Stromal cell of bone marrow (primary cell): ENCODE measurements at regions not wholly inside any gene's neighbourhood (a gene's known extent, or its start where the extent isn't known, plus 50 kb on each side); places are given as distances from the start of the nearest gene placed in this dataset.
"Not testable (repeated sequence)": the region's sequence is repeated elsewhere in the genome, so short reads cannot be mapped to it uniquely, and the experiment has no call there.

Source experiments
- DNase-seq: peaks from one replicate; pipeline ENCODE4 v3.0.0-alpha.2; 2012; ENCODE audit warnings: low read depth

GRCh38 chr12:124218650-124219049 lies 76.2 kb upstream of the RFLNA start:
- DNase-seq = not testable (repeated sequence)

DNA sequence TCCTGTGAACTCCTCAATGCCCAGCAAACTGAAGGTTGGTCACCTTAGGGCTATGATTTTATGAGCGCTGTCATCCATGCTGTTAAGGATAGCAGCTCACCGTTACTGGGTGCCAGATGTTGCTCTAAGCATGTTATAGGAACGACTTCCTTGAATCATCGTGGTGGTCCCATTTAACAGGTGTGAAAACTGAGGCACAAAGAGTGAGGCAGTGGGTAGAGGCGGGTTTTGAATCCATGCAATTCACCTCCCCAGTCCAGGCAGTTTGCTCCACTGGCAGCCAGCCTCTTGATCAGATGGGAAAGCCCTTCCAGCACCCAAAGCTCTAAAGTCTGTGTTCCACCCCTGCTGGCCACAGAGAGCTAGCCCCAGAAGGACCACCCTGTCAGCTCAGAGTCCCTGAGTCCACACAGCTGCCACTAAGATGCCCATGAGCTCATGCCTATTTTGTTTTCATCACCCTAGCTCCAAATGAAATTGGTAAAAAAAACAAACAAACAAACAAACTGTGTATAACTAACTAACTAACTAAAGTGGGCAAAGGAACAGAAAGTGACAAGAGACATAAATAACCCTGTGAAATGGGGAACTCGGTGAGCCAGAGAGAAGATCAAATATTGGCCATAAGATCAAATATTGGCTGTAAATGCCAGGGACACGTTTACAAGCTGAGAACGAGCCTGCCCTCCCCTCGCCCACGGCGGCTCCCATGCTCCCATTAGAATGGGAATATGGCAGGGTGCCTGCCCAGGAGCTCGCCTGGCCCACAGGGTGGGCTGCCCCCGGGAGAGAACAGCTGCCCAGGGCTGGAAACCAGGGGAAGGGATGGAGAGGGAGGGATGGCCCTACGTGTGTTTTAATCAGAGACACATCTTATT lies 72.3 kb upstream of the RFLNA start:
- no peak for DNase-seq

GRCh38 chr12:124223733-124224138 lies 71.2 kb upstream of the RFLNA start:
- DNase-seq = not testable (repeated sequence)

GRCh38 chr12:124224535-124225110 lies 70.3 kb upstream of the RFLNA start:
- DNase-seq = no peak

GRCh38 chr12:124225730-124226129 lies 69.2 kb upstream of the RFLNA start:
- DNase-seq = no peak

DNA sequence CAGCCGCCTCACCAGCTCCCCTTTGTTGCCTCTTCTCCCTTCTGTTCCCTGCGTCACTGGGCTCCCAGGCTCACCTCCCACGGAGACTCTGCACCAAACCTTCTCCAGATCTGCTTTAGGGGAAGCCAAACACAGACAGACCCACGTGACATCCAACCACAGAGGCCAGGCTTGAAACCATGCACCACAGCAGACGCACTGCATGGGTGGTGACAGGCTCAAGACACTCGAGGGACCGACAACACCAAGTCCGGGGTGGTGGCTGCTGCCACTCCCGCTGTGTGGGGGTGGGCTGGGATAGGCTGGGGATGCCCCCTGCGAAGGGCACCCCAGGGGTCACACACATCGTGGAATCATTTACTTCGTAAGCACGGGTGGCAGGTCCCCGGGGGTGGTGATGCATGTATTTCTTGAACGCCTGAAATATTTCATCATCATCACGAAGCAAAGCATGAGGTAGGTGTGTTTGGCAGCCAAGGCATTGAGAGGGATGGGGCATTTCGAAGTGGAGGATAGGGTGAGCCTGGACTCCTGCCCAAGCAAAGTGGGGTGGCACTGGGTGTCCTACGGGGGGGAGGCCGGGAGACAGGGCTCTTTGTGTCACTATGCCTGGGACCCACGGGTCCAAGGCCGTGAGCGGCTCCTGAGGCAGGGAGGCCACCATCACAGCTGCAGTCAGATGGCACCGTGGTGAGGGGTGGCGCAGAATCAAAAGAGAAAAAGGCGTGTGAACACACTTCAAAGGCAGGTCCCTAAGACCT lies 66.8 kb upstream of the RFLNA start:
- no peak for DNase-seq

DNA sequence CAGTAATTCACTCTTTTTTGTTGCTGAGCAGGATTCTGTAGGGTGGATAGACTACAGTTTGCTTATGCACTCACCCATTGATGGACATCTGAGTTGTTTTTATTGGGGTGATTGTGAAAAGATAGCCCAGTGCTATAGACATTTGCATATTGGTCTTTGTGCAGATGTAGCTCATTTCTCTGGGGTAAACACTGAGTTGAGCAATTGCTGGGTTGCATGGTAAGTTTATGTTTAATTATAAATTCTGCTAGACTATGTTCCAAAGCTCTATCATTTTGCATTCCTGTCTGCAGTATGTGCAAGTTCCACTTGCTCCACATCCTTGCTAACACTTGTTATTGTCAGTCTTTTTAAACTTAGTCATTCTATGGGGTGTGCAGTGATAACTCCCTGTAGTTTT lies 65.4 kb upstream of the RFLNA start:
- no peak for DNase-seq

- DNase-seq = no peak
Observed at GRCh38 chr12:124230117-124230757, 64.7 kb upstream of the RFLNA start.

- no peak for DNase-seq
Observed at GRCh38 chr12:124230789-124231188, 64.1 kb upstream of the RFLNA start.

- no peak for DNase-seq
Observed at GRCh38 chr12:124231980-124232653, 62.8 kb upstream of the RFLNA start.

GRCh38 chr12:124232654-124232987 lies 62.3 kb upstream of the RFLNA start:
- no peak for DNase-seq

DNA sequence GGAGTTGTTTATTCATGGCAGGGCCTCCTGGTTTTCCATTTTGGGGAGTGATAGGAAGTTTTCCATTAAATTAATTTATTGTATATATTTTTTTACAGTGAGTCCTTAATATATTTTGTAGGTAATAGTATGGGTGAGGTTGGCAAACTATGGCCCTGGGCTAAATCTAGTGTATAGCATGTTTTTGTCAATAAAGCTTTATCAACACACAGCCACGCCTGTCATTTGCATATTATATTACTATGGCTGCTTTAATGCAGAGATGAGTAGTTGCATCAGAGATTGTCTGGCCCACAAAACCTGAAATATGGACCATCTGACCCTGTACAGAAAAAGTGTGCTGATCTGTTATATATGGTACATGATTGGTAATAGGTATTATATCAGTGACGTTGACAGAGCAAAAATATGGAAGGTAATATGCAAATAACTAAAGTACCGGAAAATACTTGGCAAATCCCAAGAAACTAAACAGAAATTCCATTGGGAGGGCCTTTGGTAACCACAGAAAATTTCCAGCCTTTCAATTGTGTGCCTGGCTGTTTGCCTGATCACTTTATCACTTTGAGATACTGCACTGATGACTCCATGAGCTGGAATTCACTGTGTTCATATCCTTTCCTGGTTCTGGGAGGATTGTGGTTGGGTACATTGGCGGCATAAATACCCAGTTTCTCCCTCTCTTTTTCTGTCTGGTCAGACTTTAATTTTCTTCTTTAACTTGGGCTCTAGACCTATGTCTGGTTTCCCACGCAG lies 61.7 kb upstream of the RFLNA start:
- peak; percentile 65 for DNase-seq

DNA sequence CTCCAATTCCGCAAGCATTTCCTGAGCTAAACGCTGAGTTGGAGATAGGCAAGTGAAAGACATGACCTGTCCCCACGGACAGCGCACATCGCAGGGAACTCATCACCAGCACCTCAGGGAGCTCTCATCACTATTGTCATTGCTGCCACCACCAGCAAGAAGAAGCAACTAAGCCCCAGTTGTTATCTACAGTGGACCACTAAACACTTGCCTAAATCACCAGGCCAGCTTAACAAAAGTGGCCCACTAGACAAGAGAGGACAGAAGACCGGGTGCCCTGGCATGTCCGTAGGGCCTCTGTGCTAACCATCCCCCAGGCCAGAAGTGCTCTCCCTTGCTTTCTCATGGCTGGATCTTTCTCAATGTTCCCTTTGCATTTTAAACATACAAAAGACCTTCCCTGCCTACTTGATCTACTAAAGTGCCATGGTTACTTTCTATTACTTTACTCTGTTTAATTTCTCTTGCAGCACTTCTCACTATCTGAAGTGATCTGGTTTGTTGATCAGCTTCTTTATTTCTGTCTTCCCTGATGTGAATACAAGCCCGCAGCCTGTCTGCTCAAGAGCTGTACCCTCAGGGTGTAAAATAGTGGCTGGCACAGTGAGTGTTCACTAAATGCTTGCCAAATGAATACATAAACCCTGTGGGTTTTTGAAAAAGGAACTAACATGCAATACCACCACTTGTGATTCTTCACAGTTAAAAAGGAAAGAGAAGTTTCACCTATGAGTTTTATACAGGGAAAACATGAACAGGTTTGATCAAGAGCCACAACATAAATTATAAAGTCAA lies 60.9 kb upstream of the RFLNA start:
- DNase-seq = no peak

DNA sequence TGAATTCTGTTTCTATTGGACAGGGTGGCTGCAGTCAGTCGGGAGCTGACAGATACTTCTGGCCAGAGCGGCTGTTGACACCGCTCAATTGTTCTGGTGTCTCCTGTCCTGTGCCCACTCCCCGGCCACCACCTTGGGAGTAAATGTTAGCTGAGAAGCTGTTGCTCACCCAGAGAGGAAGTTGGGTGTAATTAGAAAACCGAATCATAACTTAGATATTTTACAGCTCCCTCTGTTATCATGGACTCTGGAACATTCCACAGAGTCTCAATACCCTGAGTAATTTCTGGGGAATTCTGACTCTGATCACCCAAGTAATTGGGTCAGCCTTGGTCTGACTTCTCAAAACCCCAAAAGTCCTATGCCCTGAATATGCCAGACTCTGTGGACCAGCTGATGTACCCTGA lies 58.3 kb upstream of the RFLNA start:
- peak; percentile 34 for DNase-seq

DNA sequence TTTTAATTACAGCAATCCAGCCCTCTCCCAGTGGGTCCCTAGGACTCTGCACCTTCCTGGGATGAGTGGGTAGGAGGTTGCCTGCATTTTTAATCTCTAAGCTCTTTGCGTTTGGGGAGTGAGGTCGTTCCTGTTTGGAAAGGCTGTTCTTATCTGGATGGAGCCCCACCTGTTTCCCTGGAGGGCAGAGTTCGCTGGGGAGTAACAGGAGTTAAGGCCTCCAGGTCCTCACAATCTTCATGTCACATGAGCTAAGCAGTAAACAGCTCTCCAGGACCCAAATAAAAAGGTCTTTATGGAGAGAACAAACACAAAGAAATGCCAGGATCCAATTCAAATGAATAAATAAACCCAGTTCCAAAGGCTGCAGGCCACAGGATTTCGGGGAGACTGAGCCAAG lies 56.0 kb upstream of the RFLNA start:
- no peak for DNase-seq

DNA sequence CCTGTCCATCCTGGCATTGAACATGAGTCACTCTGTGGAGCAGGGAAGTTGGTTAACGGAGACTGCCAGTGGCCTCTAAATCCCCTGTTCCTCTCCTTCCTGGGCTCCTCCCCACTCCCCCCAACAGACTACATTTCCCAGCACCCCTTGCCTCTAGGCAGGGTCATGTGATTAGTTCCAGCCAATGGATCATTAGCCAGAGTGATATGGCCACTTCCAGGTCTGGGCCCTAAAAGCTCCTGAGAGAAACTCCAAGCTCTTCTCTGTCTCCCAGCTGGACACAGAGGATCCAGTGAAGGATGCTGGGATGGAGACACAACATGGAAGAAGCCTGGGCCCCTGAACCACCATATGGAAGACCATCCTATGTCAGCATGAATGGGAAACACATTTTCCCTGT lies 54.4 kb upstream of the RFLNA start:
- DNase-seq = no peak

GRCh38 chr12:124241776-124242528 lies 52.9 kb upstream of the RFLNA start:
- DNase-seq = no peak

DNA sequence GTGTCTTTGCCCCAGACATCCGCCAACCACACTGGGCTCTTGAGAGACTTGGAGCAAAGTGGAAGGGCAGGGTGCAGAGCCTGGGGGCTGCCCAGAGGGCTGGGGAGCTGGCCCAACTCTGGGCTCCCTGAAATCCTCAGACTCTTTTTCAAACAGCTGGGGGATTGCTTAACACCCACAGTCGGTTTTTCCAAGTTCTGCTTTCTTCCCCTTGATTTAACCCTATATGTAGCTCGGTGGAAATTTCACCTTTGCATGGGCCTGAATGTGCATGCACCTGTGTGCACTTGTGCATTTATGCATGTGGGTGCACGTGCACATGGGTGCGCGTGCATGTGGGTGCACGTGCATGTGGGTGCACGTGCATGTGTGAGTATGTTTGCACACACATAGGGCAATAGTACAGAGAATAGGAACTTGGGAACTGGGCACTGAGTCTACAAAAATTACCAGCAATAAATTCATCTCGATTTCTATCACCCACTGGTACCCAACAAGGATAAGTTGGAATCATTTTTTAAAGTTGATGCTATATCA lies 52.3 kb upstream of the RFLNA start:
- DNase-seq = no peak

DNA sequence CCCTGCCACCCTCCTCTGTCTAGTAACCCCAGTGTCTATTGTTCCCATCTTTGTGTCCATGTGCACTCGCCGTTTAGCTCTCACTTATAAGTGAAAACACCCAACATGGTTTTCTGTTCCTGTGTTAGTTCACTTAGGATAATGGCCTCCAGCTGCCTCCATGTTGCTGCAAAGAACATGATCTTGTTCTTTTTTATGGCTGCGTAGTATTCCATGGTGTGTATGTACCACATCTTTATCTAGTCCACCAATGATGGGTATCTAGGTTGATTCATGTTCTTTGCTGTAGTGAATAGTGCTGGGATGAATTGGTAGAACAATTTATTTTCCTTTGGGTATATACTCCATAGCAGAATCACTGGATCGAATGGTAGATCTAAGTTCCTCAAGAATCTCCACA lies 51.0 kb upstream of the RFLNA start:
- DNase-seq = no peak
